B cell (primary cell): ENCODE measurements at regions not wholly inside any gene's neighbourhood (a gene's known extent, or its start where the extent isn't known, plus 50 kb on each side); places are given as distances from the start of the nearest gene placed in this dataset.

ENCODE experiments used
- ATAC-seq: fragments of 200-7000 bp; cut with Tn5 transposase; one replicate; pipeline ENCODE4 v1.10.0; 2021; ENCODE audit warnings: low read depth, mild to moderate bottlenecking, moderate number of reproducible peaks, moderate library complexity
- CTCF ChIA-PET: fragments of 350-600 bp; sonication (Branson Sonifier 250); formaldehyde crosslinking; loops from one replicate; lab custom pipeline; 2021; ENCODE audit warnings: antibody characterized with exemption, inconsistent platforms; lab: Charles Lee
- POLR2A ChIA-PET: fragments of 350-600 bp; sonication (Branson Sonifier 250); formaldehyde crosslinking; loops from one replicate; lab custom pipeline; 2021; ENCODE audit warnings: antibody characterized with exemption; lab: Charles Lee
- DNase-seq: peaks from one replicate; pipeline ENCODE4 v3.0.0; 2013
- H2AFZ ChIP-seq: 2 replicates; pipeline ENCODE4 v1.6.1; 2012; ENCODE audit warnings: mild to moderate bottlenecking, low read depth, low read length; ENCODE audit not compliant: insufficient read depth, poor library complexity, severe bottlenecking
- H3K27ac ChIP-seq, 2 donors: 1 replicate in 1 of 2; 2 replicates in 1 of 2; pipeline ENCODE4 v1.5.1; 2012 to 2013; ENCODE audit warnings: low read length in 2 of 2, mild to moderate bottlenecking in 2 of 2, moderate library complexity in 1 of 2
- H3K27me3 ChIP-seq, 4 experiments: fragments of 200-600 bp in 1 of 4; sonication (generic) in 1 of 4; replicated peaks in 1 of 4; 1 replicate in 2 of 4; 2 replicates in 2 of 4; pipeline versions ENCODE4 v1.6.1 to v1.7.0; 2013 to 2016; ENCODE audit warnings: low read length in 3 of 4, mild to moderate bottlenecking in 2 of 4, mixed read lengths in 1 of 4, moderate library complexity in 1 of 4; ENCODE audit not compliant: insufficient read depth in 4 of 4, control insufficient read depth in 3 of 4; ENCODE audit errors: control extremely low read depth in 1 of 4
- H3K36me3 ChIP-seq, 2 experiments: replicated peaks in 1 of 2; 1 replicate in 1 of 2; 2 replicates in 1 of 2; pipeline versions ENCODE4 v1.6.1 to v1.7.1; 2013; ENCODE audit warnings: low read length in 1 of 2; ENCODE audit not compliant: insufficient read depth in 2 of 2, control insufficient read depth in 1 of 2; ENCODE audit errors: control extremely low read depth in 1 of 2, extremely low read depth in 1 of 2
- H3K4me1 ChIP-seq, 2 donors: fragments of 200-600 bp in 1 of 2; sonication (generic) in 1 of 2; 1 replicate in 1 of 2; 2 replicates in 1 of 2; pipeline versions ENCODE4 v1.5.1 to v1.6.1; 2013 to 2017; ENCODE audit warnings: low read length in 2 of 2; ENCODE audit not compliant: control insufficient read depth in 2 of 2, insufficient read depth in 2 of 2
- H3K4me2 ChIP-seq: replicated peaks from 2 replicates; pipeline ENCODE3; 2012; ENCODE audit warnings: mild to moderate bottlenecking, low read depth, low read length; ENCODE audit not compliant: poor library complexity, severe bottlenecking
- H3K4me3 ChIP-seq, 5 experiments: fragments of 200-600 bp in 1 of 5; sonication (generic) in 1 of 5; 1 replicate in 3 of 5; 2 replicates in 2 of 5; pipeline versions ENCODE4 v1.5.1 to v1.7.0; 2011 to 2016; ENCODE audit warnings: low read length in 4 of 5, mild to moderate bottlenecking in 4 of 5, low read depth in 2 of 5, control low read depth in 1 of 5, moderate library complexity in 1 of 5; ENCODE audit not compliant: insufficient read depth in 1 of 5; ENCODE audit errors: control extremely low read depth in 1 of 5, extremely low read depth in 1 of 5
- H3K79me2 ChIP-seq: fragments of 200-600 bp; sonication (generic); one replicate; pipeline ENCODE4 v1.6.0; 2016; ENCODE audit warnings: low read length; ENCODE audit not compliant: control insufficient read depth, insufficient read depth
- H3K9ac ChIP-seq: fragments of 200-600 bp; sonication (generic); 2 replicates; pipeline ENCODE4 v1.6.1; 2017; ENCODE audit warnings: mild to moderate bottlenecking, low read length, moderate library complexity
- H3K9me3 ChIP-seq, 3 donors: one replicate each; pipeline versions ENCODE4 v1.6.1 to v1.7.1; 2013; ENCODE audit warnings: low read length in 2 of 3; ENCODE audit not compliant: control insufficient read depth in 2 of 3, insufficient read depth in 1 of 3; ENCODE audit errors: control extremely low read depth in 1 of 3
- H4K20me1 ChIP-seq: 2 replicates; pipeline ENCODE4 v1.6.0; 2012; ENCODE audit warnings: mild to moderate bottlenecking, low read length; ENCODE audit not compliant: insufficient read depth, control insufficient read depth, poor library complexity, severe bottlenecking
- H3K27ac Mint-ChIP-seq: one replicate; pipeline ENCODE4 v1.8.0; 2021; ENCODE audit warnings: mixed read lengths
- H3K27me3 Mint-ChIP-seq: one replicate; pipeline ENCODE4 v1.8.0; 2021; ENCODE audit warnings: mixed read lengths
- H3K4me1 Mint-ChIP-seq: one replicate; pipeline ENCODE4 v1.8.0; 2021; ENCODE audit warnings: mixed read lengths
- H3K4me3 Mint-ChIP-seq: one replicate; pipeline ENCODE4 v1.8.0; 2021; ENCODE audit warnings: mixed read lengths
- H3K9me3 Mint-ChIP-seq: one replicate; pipeline ENCODE4 v1.8.0; 2022; ENCODE audit warnings: mixed read lengths; ENCODE audit not compliant: insufficient read depth
- EZH2 ChIP-seq: IDR thresholded peaks from 2 replicates; pipeline ENCODE4 v1.6.1; 2012; ENCODE audit warnings: borderline replicate concordance, low read depth, mild to moderate bottlenecking, moderate library complexity, low read length; ENCODE audit not compliant: insufficient read depth, poor library complexity, severe bottlenecking
- WGBS: methylation state at CpG from one replicate; pipeline ENCODE4 v1.1.5; 2013; ENCODE audit warnings: missing lambda C conversion rate; ENCODE audit not compliant: insufficient coverage; 5-methylcytosine and 5-hydroxymethylcytosine counted together
- intact Hi-C: fragments of 100-400 bp; cut with micrococcal nuclease; formaldehyde crosslinking; loops from one replicate; pipeline ENCODE4 v1.10.0; 2022
- TF ChIP-seq, protein P1 (sequence below): fragments of 200-600 bp; IDR thresholded peaks from one replicate; pipeline ENCODE4 v1.8.0; 2022; ENCODE audit warnings: antibody characterized with exemption, mild to moderate bottlenecking

DNA sequence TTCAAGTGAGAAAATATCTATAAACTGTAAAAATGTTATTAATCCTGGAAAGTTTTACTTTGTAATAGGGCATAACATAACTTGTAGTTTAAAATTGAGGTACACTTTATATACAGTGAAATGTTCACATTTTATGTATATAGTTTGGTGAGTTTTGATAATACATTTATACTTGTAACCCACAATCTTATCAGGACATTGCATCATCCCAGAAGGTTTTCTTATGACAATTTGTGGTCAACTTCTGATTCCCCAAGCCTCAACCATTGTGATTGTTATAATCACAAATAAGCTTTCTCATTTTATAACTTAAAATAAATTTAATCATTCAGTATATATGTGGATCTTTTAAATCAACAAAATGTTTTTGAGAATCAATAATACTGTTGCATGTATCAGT is 151.1 kb downstream of the TFPI2 start:
- no peak overlapping the region for H3K4me3 Mint-ChIP-seq
- Histone ChIP-seq H4K20me1 (no peaks in the 10 kb centered on the region), H3K9ac (no peak overlapping the region), H3K79me2 (no peaks in the 10 kb centered on the region), H3K4me2 (no peak overlapping the region), H3K4me3 (no peak overlapping the region), H3K27me3 (no peaks in the 10 kb centered on the region), H3K36me3 (no peaks in the 10 kb centered on the region), H3K27ac (no peak overlapping the region), H3K4me1 (no peaks in the 10 kb centered on the region), H3K9me3 (no peaks in the 10 kb centered on the region), H2AFZ (no peak overlapping the region)
- no peaks in the 10 kb centered on the region for H3K9me3 Mint-ChIP-seq
- H3K4me1 Mint-ChIP-seq, result peaks cover 2% of the 10 kb centered on the region
- no peak overlapping the region for H3K27ac Mint-ChIP-seq
- CTCF ChIA-PET, result no interaction called here
- intact Hi-C loops, result no loop called here
- H3K27me3 Mint-ChIP-seq, result peaks cover 4% of the 10 kb centered on the region
- TF ChIP-seq, protein P1, sequence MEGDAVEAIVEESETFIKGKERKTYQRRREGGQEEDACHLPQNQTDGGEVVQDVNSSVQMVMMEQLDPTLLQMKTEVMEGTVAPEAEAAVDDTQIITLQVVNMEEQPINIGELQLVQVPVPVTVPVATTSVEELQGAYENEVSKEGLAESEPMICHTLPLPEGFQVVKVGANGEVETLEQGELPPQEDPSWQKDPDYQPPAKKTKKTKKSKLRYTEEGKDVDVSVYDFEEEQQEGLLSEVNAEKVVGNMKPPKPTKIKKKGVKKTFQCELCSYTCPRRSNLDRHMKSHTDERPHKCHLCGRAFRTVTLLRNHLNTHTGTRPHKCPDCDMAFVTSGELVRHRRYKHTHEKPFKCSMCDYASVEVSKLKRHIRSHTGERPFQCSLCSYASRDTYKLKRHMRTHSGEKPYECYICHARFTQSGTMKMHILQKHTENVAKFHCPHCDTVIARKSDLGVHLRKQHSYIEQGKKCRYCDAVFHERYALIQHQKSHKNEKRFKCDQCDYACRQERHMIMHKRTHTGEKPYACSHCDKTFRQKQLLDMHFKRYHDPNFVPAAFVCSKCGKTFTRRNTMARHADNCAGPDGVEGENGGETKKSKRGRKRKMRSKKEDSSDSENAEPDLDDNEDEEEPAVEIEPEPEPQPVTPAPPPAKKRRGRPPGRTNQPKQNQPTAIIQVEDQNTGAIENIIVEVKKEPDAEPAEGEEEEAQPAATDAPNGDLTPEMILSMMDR, result no peak
- no peak for TF ChIP-seq EZH2
- DNase-seq (no peak), ATAC-seq (no peak)
- POLR2A ChIA-PET, result no interaction called here

DNA sequence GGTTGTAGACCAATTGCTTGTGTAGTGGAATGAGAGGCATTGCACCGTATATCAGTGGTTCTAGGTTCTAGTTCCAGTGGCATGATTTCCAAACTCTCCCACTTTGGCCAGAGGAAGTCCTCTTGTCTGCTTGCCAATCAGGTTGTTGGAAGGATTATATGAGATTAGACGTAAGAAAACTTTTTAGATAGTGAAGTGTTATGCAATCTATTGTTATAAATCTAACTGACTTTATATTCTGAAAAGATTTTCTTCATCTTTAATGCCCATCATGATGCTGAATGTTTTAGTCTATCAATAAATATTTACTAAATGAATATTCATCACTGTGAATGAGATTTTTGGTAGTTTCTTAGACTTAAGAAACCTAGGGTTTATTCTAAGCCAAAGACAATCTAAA is 152.6 kb downstream of the TFPI2 start:
- POLR2A ChIA-PET, result no interaction called here
- no peak overlapping the region for H2AFZ ChIP-seq
- no peaks in the 10 kb centered on the region for H3K27me3 ChIP-seq
- no peak for DNase-seq
- no peak overlapping the region for H3K4me2 ChIP-seq
- intact Hi-C loops, result no loop called here
- no peak overlapping the region for H3K27ac ChIP-seq
- H3K9me3 ChIP-seq, result no peaks in the 10 kb centered on the region
- H3K9ac ChIP-seq, result no peak overlapping the region
- no peak for TF ChIP-seq EZH2
- TF ChIP-seq, protein P1, result no peak
- H3K4me3 ChIP-seq, result no peak overlapping the region
- no peaks in the 10 kb centered on the region for H4K20me1 ChIP-seq
- no CpG with 5 or more reads among the region's 2 CpGs for WGBS
- Mint-ChIP-seq H3K4me1 (peaks cover 2% of the 10 kb centered on the region), H3K9me3 (no peaks in the 10 kb centered on the region), H3K4me3 (no peak overlapping the region), H3K27me3 (peaks cover 4% of the 10 kb centered on the region), H3K27ac (no peak overlapping the region)
- CTCF ChIA-PET, result no interaction called here
- H3K36me3 ChIP-seq, result no peaks in the 10 kb centered on the region
- no peaks in the 10 kb centered on the region for H3K4me1 ChIP-seq
- no peak for ATAC-seq
- H3K79me2 ChIP-seq, result no peaks in the 10 kb centered on the region
